ENCODE measurements at regions not wholly inside any gene's neighbourhood (a gene's known extent, or its start where the extent isn't known, plus 50 kb on each side); places are given as distances from the start of the nearest gene placed in this dataset.

GRCh38 chr18:5601188-5601624 is 57.4 kb upstream of the EPB41L3 start:
- intact Hi-C loops (cut with DNase I; ENCODE audit: low total_unique reads), result no loop called here
- 88 to 92% methylated on average over 2 of the region's 2 CpGs for WGBS, 2 donors
- H3K4me3 ChIP-seq (ENCODE audit: low read depth, poor library complexity, severe bottlenecking), result no peak overlapping the region
- TF ChIP-seq, protein P1, sequence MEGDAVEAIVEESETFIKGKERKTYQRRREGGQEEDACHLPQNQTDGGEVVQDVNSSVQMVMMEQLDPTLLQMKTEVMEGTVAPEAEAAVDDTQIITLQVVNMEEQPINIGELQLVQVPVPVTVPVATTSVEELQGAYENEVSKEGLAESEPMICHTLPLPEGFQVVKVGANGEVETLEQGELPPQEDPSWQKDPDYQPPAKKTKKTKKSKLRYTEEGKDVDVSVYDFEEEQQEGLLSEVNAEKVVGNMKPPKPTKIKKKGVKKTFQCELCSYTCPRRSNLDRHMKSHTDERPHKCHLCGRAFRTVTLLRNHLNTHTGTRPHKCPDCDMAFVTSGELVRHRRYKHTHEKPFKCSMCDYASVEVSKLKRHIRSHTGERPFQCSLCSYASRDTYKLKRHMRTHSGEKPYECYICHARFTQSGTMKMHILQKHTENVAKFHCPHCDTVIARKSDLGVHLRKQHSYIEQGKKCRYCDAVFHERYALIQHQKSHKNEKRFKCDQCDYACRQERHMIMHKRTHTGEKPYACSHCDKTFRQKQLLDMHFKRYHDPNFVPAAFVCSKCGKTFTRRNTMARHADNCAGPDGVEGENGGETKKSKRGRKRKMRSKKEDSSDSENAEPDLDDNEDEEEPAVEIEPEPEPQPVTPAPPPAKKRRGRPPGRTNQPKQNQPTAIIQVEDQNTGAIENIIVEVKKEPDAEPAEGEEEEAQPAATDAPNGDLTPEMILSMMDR (IDR thresholded peaks at IDR 0.05), result no peak
- TF ChIP-seq POLR2A (IDR thresholded peaks at IDR 0.05), result no peak
- no peak for DNase-seq (ENCODE audit: low spot score in 2 of 2)

- TF ChIP-seq POLR2A (IDR thresholded peaks at IDR 0.05), result no peak
- TF ChIP-seq, protein P1 (IDR thresholded peaks at IDR 0.05), result no peak
- 45 to 50% methylated on average over 4 of the region's 4 CpGs for WGBS, 2 donors
- no peak for DNase-seq (ENCODE audit: low spot score in 2 of 2)
These were observed 56.7 kb upstream of the EPB41L3 start for GRCh38 chr18:5600378-5601071.

DNA sequence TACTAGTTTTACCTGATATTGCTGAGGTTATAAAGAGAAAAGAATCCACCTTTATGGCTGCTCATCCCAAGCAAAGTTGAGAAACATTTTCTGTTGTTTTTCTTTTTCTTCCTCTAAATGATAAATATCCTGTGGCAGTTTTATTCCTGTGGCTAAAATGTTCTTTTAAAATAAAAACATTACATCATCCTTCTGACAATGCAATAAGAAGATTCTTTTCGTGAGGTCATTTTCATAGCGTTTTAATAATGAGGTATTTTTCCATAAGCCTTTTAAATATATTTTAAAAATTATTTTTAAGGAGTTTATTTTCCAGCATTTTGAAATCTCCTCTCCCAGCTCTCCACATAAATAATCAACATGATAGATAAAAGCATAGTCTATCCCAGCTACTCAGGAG is 52.8 kb upstream of the EPB41L3 start:
- H3K4me3 ChIP-seq (ENCODE audit: low read depth, poor library complexity, severe bottlenecking), result no peak overlapping the region
- DNase-seq (ENCODE audit: low spot score in 2 of 2), result no peak
- TF ChIP-seq, protein P1 (IDR thresholded peaks at IDR 0.05), result no peak
- TF ChIP-seq POLR2A (IDR thresholded peaks at IDR 0.05), result no peak
- 36 to 81% methylated on average over 2 of the region's 2 CpGs for whole genome bisulfite sequencing, 2 donors
- intact Hi-C loops (cut with DNase I; ENCODE audit: low total_unique reads), result no loop called here

More at GRCh38 chr18:5600378-5601071, 56.7 kb upstream of the EPB41L3 start:
- H3K4me3 ChIP-seq (ENCODE audit: low read depth, poor library complexity, severe bottlenecking), result no peak overlapping the region
- intact Hi-C loops (cut with DNase I; ENCODE audit: low total_unique reads), result no loop called here

Measured in lower leg skin (tissue), 4 donors.